Panc1 (cell line): ENCODE measurements at regions not wholly inside any gene's neighbourhood (a gene's known extent, or its start where the extent isn't known, plus 50 kb on each side); places are given as distances from the start of the nearest gene placed in this dataset.

Source experiments
- ATAC-seq: fragments of 200-7000 bp; cut with Tn5 transposase; 2 replicates; pipeline ENCODE4 v1.9.1; 2020; ENCODE audit warnings: mild to moderate bottlenecking, moderate library complexity
- BruUV-seq: library from RNA; stranded (reverse); fragments of 400-500 nt; replicated peaks from 2 replicates; lab custom pipeline; 2021; lab: Mats Ljungman, UMichigan
- CTCF ChIA-PET: fragments of 300-600 bp; sonication (Branson Sonifier 250); formaldehyde crosslinking; loops from one replicate; lab custom pipeline; 2022; ENCODE audit warnings: antibody characterized with exemption; lab: Charles Lee
- POLR2A ChIA-PET: fragments of 300-600 bp; sonication (Branson Sonifier 250); formaldehyde crosslinking; loops from one replicate; lab custom pipeline; 2022; ENCODE audit warnings: antibody characterized with exemption; lab: Charles Lee
- DNase-seq: peaks from one replicate; pipeline ENCODE4 v3.0.0-alpha.2; 2010; ENCODE audit warnings: low read depth, low spot score
- H3K27ac ChIP-seq: 2 replicates; pipeline ENCODE4 v1.5.1; 2011; ENCODE audit warnings: mild to moderate bottlenecking, low read length, inconsistent platforms
- H3K27me3 ChIP-seq: fragments of 200-500 bp; sonication (Bioruptor generic); 2 replicates; pipeline ENCODE4 v1.6.0; 2014; ENCODE audit warnings: low read length, inconsistent platforms; ENCODE audit not compliant: control insufficient read depth, insufficient read depth
- H3K36me3 ChIP-seq: fragments of 200-500 bp; sonication (Bioruptor generic); 2 replicates; pipeline ENCODE4 v1.5.1; 2014; ENCODE audit warnings: inconsistent platforms, mild to moderate bottlenecking, low read length, moderate library complexity; ENCODE audit not compliant: control insufficient read depth, insufficient read depth
- H3K4me1 ChIP-seq: 2 replicates; pipeline ENCODE4 v1.5.1; 2011; ENCODE audit warnings: inconsistent platforms, mild to moderate bottlenecking, low read length, moderate library complexity; ENCODE audit not compliant: control insufficient read depth, insufficient read depth
- H3K4me3 ChIP-seq, 2 experiments: 2 replicates each; pipeline ENCODE4 v1.5.1; 2011 to 2012; ENCODE audit warnings: low read depth in 2 of 2, low read length in 2 of 2, mild to moderate bottlenecking in 2 of 2, inconsistent platforms in 1 of 2, moderate library complexity in 1 of 2
- H3K9me3 ChIP-seq: fragments of 200-500 bp; sonication (Bioruptor generic); 2 replicates; pipeline ENCODE4 v1.5.1; 2014; ENCODE audit warnings: low read depth, mild to moderate bottlenecking, inconsistent platforms, low read length, moderate library complexity; ENCODE audit not compliant: control insufficient read depth, insufficient read depth
- POLR2AphosphoS5 ChIP-seq: IDR thresholded peaks from 2 replicates; pipeline ENCODE4 v1.6.1; 2012; ENCODE audit warnings: mild to moderate bottlenecking, low read depth, low read length, moderate library complexity
- SIN3A ChIP-seq: IDR thresholded peaks from 2 replicates; pipeline ENCODE4 v1.6.1; 2012; ENCODE audit warnings: low read depth, mild to moderate bottlenecking, low read length, moderate library complexity, borderline replicate concordance; ENCODE audit not compliant: insufficient read depth
- TCF7L2 ChIP-seq: IDR thresholded peaks from 2 replicates; pipeline ENCODE4 v1.6.1; 2011; ENCODE audit warnings: mild to moderate bottlenecking, low read depth, low read length, inconsistent platforms
- in situ Hi-C: cut with HindIII; loops from 2 replicates; pipeline ENCODE4 v1.10.0; 2016; ENCODE audit warnings: low sequenced_read_pairs, low pct_unique_long_range_greater_than_20kb
- intact Hi-C: fragments of 100-400 bp; cut with micrococcal nuclease; formaldehyde crosslinking; loops from one replicate; pipeline ENCODE4 v1.10.0; 2022; ENCODE audit not compliant: unreplicated experiment
- TF ChIP-seq, protein P1 (sequence below): fragments of 450-650 bp; IDR thresholded peaks from 2 replicates; pipeline ENCODE4 v1.5.1; 2017; ENCODE audit warnings: mild to moderate bottlenecking
- TF ChIP-seq, protein P2 (sequence below), 2 experiments: IDR thresholded peaks; 2 replicates each; pipeline ENCODE4 v1.6.1; 2011 to 2012; ENCODE audit warnings: low read depth in 2 of 2, control low read depth in 1 of 2, low read length in 1 of 2, mild to moderate bottlenecking in 1 of 2, moderate library complexity in 1 of 2; ENCODE audit not compliant: insufficient read depth in 1 of 2

DNA sequence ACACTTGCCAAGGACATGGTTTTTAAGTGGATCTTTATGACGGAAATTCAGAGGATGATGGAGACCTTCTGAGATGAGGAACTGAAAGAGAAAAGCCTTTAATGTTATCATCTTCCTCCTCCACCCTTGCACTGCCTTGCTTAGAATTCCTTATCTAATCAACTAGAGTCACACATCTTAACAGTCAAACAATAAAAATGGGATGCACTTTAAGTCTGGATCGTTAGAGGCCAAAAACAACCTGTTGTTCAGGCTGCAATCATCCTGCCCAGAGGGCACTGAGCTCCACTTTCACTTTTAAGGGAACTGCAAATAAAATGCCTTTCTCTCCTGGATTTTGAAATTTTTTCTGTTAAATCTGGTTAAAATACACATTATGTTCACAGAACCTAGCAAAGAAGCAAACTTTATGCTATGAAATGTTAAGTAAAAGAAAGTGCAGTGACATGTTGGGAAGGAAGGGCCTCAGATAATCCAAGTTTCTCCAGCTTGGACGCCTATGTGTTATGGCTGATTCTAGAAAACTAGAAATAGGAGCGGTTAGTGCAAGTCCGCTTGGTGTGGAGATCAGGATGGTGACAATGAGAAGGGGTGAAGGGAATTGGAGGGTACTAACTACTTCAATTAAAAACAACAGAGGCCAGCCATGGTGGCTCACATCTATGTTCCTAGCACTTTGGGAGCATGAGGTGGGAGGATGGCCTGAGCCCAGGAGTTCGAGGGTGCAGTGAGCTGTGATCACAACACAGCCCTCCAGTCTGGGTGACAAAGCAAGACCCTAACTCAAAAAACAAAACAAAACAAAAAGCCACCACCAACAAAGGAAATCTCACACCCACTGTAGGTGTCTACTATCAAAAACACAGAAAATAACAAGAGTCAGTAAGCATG lies 66.4 kb upstream of the KIF13A start:
- intact Hi-C loops = no loop called here
- CTCF ChIA-PET = no interaction called here

DNA sequence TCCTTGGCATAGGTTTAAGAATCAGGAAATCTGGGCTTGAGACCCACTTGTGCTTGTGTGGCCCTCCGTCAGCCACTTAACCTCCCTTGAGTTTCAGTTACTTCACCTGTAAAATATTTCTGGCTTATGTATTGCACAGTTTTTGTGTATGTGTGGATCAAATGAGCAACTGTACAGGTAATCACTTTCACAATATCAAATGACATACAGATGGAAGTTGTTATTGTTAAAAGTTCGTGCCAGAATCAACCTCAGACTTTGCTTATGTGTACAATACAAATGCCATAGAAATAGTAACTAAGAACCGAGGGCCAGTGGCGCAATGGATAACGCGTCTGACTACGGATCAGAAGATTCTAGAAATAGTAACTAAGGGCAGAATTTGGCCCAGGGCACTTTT lies 65.6 kb upstream of the KIF13A start:
- ChIA-PET CTCF (no interaction called here), POLR2A (no interaction called here)
- Histone ChIP-seq H3K4me1 (peaks cover 12% of the 10 kb centered on the region; the same call in 1 of the 2 replicates), H3K9me3 (no peaks in the 10 kb centered on the region), H3K27me3 (no peaks in the 10 kb centered on the region), H3K27ac (no peak overlapping the region; the same call in 1 of the 2 replicates), H3K4me3 (no peak overlapping the region), H3K36me3 (no peaks in the 10 kb centered on the region)
- DNase-seq (no peak), ATAC-seq (no peak)
- in situ Hi-C loops = no loop called here
- intact Hi-C loops = no loop called here
- TF ChIP-seq, protein P1, sequence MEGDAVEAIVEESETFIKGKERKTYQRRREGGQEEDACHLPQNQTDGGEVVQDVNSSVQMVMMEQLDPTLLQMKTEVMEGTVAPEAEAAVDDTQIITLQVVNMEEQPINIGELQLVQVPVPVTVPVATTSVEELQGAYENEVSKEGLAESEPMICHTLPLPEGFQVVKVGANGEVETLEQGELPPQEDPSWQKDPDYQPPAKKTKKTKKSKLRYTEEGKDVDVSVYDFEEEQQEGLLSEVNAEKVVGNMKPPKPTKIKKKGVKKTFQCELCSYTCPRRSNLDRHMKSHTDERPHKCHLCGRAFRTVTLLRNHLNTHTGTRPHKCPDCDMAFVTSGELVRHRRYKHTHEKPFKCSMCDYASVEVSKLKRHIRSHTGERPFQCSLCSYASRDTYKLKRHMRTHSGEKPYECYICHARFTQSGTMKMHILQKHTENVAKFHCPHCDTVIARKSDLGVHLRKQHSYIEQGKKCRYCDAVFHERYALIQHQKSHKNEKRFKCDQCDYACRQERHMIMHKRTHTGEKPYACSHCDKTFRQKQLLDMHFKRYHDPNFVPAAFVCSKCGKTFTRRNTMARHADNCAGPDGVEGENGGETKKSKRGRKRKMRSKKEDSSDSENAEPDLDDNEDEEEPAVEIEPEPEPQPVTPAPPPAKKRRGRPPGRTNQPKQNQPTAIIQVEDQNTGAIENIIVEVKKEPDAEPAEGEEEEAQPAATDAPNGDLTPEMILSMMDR = no peak
- TF ChIP-seq TCF7L2 (no peak), SIN3A (no peak), POLR2AphosphoS5 (no peak)
- TF ChIP-seq, protein P2, sequence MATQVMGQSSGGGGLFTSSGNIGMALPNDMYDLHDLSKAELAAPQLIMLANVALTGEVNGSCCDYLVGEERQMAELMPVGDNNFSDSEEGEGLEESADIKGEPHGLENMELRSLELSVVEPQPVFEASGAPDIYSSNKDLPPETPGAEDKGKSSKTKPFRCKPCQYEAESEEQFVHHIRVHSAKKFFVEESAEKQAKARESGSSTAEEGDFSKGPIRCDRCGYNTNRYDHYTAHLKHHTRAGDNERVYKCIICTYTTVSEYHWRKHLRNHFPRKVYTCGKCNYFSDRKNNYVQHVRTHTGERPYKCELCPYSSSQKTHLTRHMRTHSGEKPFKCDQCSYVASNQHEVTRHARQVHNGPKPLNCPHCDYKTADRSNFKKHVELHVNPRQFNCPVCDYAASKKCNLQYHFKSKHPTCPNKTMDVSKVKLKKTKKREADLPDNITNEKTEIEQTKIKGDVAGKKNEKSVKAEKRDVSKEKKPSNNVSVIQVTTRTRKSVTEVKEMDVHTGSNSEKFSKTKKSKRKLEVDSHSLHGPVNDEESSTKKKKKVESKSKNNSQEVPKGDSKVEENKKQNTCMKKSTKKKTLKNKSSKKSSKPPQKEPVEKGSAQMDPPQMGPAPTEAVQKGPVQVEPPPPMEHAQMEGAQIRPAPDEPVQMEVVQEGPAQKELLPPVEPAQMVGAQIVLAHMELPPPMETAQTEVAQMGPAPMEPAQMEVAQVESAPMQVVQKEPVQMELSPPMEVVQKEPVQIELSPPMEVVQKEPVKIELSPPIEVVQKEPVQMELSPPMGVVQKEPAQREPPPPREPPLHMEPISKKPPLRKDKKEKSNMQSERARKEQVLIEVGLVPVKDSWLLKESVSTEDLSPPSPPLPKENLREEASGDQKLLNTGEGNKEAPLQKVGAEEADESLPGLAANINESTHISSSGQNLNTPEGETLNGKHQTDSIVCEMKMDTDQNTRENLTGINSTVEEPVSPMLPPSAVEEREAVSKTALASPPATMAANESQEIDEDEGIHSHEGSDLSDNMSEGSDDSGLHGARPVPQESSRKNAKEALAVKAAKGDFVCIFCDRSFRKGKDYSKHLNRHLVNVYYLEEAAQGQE (IDR thresholded peaks at IDR 0.05; ENCODE audit: insufficient read depth in 1 of 2, low read depth in 2 of 2, low read length in 1 of 2) = no peak
- BruUV-seq = no TSS peak

More for the DNA sequence above, 66.4 kb upstream of the KIF13A start:
- Histone ChIP-seq H3K27ac (peak overlapping the region; percentile 55), H3K4me1 (peaks cover 12% of the 10 kb centered on the region; the same call in 1 of the 2 replicates), H3K27me3 (no peaks in the 10 kb centered on the region), H3K4me3 (no peak overlapping the region), H3K9me3 (no peaks in the 10 kb centered on the region), H3K36me3 (no peaks in the 10 kb centered on the region)
- POLR2A ChIA-PET = no interaction called here
- DNase-seq (no peak), ATAC-seq (peak; percentile 58; the same call in 1 of the 2 replicates)
- in situ Hi-C loops = no loop called here
- TF ChIP-seq, protein P1 = no peak
- TF ChIP-seq POLR2AphosphoS5 (no peak), TCF7L2 (0 out of 2 replicates have a peak, but pooled peaks have one; percentile 40)
- BruUV-seq = no TSS peak
